ENCODE measurements at regions not wholly inside any gene's neighbourhood (a gene's known extent, or its start where the extent isn't known, plus 50 kb on each side); places are given as distances from the start of the nearest gene placed in this dataset.
A peak's percentile ranks its signal among the peaks of the same experiment; 100 is the strongest.
"Not testable (repeated sequence)": the region's sequence is repeated elsewhere in the genome, so short reads cannot be mapped to it uniquely, and the experiment has no call there.

DNA sequence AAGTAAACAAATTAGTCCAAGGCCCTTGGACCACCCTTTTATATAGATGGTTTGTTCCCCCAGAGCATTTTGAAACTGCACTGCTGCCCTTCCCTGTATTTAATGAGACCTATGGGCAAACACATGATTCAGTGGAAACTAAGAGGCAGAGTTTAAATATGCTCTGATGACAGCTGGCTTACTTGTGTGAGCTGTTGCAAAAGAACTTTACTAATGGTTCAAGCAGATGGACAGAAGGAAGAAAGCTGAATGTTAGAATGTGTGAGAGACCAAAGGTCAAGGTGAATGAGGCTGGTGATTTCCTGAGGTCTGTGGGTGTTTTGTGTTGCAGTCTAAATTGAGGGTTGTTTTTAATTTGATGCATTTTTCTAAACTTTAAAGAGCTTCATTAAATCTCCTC is 123.0 kb upstream of the CEP162 start:
- no peak for DNase-seq (ENCODE audit: low spot score)

DNA sequence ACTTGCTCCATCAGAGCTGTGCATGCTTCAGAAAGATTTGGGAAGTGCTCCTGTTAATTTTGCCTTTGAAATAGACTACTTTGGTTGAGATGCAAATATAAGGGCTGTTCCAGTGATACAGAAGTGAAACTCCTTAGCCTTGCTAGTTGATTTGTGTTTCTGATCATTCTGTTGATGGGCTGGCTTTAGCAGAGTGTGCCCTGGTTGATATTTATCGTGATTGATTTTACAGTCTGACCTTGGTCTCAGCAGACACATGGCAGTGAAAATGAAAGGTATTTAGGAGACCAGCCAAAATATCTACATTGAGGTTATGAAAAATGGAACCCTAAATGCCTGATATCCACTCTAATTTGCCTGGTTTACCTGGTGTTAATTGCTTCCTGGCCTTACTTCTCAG is 122.1 kb upstream of the CEP162 start:
- no peak for DNase-seq (ENCODE audit: low spot score)

DNA sequence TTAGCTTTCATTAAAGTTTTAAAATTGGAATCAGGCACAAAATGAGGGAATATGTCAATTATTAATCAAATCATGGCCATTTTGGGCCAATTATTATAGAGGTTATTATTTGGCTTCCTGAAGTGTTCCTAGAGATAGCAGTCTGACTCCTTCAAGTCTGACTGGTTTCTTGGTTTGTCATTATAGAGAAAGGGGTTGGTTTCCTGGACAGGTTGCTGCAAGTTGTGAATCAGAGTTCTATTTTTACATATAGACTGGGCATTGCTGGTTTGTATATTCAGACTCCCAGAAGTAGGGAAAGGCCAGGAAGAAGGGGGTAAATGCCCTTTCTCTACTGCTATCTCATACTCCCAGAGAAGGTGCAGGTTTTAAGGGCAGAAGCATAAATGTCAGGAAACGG is 121.4 kb upstream of the CEP162 start:
- no peak for DNase-seq (ENCODE audit: low spot score)

DNA sequence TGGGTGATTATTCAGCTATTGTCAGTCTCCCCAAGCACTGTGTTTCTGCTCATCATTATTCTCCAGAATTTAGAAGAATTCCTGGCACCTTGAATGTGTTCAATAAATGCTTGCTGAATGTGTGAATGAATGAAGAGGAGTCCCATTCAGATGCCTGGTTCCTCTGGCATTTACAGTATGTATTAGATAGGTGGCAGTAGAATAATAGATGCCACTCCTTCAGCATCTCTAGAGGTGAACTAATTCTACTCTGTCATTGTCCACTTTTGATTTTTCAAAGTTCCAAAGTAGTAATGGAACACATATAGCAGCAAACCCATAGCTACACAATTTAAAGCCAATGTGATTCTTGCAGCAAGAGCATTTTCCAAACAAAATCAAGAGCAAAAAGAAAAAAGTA is 118.9 kb upstream of the CEP162 start:
- no peak for DNase-seq (ENCODE audit: low spot score)

DNA sequence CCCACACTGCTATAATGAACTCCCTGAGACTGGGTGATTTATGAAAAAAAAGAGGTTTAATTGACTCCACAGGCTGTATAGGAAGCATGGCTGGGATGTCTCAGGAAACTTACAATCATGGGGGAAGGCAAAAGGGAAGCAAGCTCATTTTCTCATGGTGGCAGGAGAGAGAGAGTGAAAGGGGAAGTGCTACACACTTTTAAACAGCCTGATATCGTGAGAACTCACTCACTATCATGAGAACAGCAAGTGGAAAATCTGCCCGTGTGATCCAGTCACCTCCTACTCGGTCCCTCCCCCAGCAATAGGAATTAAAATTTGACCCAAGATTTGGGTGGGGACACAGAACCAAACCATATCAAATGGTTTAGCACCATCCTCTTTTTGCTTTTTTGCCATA is 116.6 kb upstream of the CEP162 start:
- DNase-seq (ENCODE audit: low spot score): no peak

DNA sequence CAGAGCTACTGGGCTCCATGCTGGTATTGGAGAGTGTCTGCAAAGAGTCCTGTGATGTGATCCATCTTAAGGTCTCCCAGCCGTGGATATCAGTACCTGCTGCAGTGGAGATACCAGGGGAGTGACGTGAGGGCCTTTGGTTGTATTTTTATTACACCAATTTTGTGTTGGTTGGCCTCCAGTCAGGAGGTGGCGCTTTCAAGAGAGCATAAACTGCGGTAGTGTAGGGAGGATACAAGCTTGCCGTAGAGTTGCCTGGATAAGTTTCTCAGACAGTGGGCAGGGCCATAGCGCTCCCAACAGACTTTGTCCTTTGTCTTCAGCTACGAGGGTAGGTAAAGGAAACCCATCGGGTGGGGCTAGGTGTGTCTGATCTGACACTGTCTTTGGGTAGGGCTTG is 113.0 kb upstream of the CEP162 start:
- DNase-seq (ENCODE audit: low spot score): no peak

DNA sequence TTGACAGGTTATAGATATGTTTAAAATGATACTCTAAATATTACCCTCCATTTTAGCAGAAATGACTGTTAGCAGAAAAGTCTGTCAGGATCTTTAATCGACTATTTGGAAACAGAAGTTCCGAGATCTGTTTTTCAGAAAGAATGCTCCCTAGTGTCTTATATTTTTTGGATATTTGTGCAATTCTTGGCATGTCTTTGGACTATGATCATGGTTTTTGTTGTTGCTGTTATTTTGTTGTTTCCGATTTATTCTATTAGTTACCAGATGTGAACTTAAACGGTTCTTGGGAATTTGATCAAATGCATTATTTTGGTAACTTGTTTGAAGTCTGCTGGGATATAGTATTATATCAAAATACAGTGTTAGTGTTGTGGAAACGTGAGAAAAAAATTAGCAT is 106.4 kb upstream of the CEP162 start:
- DNase-seq (ENCODE audit: low spot score): no peak

DNA sequence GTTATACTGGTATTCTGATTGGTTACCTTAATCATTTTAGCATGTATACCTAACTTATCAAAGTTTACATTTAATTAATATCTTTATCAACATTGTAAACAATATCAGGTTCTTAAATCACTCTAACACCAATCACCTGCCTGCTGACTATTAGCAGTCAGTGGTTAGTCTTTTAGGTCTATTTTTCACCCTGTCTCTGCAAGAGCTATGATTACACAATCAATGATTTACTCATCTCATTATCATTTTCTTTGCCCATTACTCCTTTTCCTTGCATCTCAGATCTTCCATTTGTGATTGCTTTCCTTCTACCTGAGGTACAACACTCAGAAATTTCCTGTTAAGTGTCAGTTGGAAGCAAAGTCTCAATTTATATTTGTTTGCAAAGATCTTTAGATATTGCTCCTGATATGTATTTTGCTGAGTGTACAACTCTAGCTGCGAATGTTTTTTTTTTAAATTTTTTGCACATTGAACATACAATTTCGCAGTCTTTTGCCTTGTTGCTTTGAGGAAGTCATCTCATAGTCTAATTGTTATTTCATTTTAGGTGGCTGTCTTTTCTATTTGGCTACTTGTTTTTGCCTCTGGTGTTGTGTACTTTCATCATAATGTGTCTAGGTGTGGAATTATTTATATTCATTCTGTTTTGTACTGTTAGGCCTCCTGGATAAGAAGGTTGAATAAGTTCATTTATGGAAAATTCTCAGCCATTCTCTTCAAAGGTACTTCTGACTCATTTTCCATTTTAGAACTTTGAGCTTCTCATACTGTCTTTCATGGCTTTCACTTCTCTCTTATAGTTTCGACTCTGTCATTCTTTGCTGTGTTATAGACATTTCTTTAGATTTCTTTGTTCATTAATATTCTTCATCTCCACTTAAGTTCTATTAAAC is 104.9 kb upstream of the CEP162 start:
- DNase-seq (ENCODE audit: low spot score): no peak

DNA sequence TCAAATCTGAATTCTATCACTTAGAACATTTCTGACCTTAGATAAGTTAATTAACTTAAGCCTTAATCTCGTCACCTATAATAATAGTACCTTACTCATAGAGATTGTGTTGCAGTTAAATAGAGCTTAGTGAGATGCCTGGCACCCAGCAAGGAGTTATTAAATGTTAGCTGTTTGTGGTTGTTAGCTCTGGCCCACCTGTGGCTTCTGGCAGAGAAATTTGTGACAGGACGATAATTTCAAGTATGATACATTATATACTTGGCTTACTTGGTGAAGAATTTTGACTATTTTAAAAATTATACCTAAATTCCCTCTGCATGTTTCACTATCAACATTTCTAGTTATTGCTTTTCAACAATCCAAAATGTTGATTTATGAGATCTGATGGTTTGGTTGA is 102.9 kb upstream of the CEP162 start:
- DNase-seq (ENCODE audit: low spot score): no peak

DNA sequence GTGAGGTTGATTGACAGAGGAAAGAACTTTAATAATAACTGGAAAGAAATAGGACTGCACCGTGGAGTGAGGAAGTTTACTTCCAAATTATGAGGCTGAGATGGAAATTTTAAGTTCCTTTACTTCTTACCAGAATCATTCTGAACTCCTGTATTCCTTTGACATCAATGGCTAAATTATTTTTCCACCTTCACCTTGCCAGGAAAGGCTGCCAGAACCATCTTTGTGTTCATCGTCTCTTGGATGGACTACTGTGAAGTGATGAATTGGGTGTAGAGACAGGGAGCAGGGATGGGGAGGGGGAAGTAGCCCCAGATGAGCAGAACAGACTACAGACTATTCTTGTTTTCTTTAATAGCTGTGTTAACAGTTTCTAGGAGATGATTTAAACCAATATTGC is 102.1 kb upstream of the CEP162 start:
- no peak for DNase-seq (ENCODE audit: low spot score)

DNA sequence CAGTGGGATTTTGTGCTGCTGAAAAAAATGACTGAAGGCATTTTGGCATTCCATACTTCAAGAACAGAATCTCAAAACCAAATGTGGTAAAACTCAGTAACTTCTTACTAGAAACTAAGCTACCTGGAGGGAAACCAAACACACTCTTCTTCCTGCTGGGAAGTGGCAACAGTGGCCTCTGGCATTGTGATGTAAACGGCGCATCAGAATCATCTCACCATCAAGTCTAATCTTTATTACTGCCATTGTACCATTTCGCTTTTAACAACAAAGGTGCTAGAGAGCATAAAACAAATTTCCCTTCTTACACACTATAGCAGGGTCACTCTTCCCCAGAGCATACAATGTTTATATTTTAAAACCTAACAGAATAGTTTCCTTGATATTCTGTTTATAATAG is 101.6 kb upstream of the CEP162 start:
- DNase-seq (ENCODE audit: low spot score): no peak

DNA sequence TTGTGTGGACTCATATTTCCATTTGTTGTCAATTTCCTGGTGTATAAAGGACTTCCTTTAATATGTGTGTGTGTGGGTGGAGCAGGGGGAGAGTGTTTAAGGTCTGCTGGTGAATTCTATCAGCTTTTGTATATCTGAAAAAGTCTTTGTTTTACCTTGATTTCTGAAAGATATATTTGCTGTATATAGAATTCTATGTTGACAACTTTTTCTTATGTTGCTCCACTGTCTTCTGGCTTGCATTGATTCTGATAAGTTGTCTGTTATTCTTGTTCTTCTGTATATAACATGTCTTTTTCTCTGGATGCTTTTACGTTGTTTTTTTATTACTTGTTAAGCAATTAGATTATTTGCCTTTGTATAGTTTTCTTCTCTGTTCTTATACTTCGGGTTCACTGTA is 90.0 kb upstream of the CEP162 start:
- no peak for DNase-seq (ENCODE audit: low spot score)

DNA sequence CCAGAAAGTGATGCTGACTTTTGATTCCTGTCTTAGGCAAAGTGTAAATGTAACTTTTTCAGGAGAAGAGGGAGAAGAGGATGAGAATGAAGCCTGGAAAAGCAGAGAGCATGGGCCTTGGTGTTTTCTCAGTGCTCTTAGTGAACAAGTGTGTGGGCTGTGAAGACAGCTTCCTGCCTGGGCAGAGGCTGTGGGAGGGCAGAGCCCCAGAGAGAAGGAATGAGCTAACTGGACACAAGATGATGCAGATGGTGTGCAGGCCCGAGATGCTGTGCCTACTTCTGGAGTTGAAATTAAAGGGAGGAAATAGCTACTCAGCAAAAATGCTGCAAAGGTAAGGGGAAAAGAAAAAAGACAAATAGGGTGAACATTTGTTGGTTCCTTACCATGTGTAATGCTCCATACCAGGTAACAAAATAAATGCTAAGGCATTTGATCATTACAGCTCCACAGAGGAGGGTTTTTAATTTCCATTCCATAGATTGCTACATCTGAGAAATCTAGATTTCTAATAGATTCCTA is 87.0 kb upstream of the CEP162 start:
- no peak for DNase-seq (ENCODE audit: low spot score)

DNA sequence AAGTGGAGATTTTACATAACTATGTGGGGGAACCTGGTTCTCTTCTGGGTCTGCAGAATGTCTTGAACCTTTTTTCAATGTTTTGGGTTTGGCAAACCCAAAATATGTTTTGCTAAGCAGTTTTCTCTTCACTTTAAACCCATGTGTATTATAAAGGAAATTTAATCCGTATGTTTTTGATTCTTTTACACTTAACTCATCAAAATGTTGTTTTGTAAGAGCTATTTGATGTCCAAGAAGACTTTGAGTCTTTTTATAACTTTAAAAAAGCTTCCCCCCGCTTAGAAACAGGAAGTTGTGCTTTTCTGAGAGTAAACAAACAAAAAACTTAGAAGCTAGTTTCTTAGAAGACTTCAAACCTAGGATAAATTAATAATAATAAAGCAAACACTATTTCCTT is 81.9 kb upstream of the CEP162 start:
- DNase-seq (ENCODE audit: low spot score): no peak

DNA sequence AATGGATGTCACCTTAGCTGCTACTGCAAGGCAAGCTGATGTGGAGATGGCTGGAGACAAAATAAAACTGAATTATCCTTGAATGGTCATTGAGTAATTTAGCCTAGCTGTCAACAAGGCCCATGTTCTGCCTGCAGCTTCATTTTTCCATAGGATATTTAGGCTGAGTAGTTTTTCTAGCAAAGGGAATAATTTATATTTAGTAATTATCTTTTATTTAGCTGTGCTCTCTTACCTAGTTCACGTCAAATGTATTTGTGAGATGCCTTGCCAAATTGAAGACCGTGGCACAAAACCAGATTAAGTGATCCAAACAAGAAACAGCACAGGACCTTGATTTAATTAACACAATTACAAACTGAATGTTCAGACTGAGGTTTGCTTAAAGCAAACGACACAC is 77.4 kb upstream of the CEP162 start:
- DNase-seq (ENCODE audit: low spot score): no peak

DNA sequence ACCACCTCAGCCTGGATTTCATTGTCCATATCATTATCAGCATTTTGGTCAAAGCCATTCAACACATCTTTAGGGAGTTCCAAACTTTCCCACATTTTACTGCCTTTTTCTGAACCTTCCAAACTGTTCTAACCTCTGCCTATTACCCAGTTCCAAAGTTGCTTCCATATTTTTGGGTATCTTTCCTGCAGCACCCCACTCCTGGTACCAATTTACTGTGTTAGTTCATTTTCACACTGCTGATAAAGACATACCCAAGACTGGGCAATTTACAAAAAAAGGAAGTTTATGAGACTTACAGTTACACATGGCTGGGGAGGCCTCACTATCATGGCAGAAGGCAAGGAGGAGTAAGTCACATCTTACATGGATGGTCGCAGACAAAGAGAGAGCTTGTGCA is 63.6 kb upstream of the CEP162 start:
- not testable (repeated sequence) for DNase-seq (ENCODE audit: low spot score)

DNA sequence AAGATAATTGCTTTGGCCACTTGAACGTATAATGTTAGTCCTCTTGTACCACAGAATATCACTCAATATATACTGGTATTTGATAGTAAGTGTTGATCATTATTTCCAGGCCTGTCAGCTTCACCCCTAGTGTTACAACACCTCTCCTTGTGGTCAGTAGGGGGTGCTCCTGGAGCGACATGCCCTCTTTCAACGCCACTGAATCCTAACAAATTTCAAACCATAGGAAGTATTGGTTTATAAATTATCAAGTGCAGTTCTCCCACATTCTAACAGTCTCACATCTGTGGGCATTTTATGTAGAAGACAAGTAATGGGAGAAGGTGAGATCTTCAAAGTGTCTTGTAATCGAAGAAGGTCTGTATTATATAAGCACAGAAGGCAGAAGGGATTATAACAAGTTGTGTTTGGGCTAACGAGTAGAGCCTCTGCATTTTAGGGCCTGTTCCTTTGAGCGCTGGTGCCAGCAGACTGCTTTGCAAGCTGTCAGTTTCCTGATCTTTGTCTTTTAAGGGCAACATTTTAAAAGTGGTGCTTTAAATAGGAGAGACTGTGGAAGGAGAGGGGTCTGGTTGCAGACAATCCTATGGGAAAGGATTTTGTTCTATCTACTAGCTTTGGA is 57.1 kb upstream of the CEP162 start:
- peak; percentile 21 for DNase-seq (ENCODE audit: low spot score)

DNA sequence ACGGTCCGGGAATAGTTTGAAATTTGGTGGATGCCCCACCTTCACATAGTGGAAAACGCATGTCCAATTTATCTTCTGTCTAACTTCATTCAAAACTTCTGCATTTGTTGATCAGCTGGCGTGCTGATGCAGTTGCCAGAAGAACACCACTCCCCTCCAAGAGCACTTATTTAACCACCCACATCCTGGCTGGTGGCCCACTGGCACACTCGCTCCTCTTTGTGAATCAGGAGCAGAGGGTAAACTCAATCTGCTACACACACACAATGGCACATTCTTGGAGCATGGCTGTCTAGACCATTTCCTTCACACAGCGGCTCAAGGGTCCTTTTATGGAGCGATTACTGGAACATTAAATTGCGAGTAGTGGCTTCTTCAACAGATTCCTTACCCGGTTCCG is 55.1 kb upstream of the CEP162 start:
- no peak for DNase-seq (ENCODE audit: low spot score)

DNA sequence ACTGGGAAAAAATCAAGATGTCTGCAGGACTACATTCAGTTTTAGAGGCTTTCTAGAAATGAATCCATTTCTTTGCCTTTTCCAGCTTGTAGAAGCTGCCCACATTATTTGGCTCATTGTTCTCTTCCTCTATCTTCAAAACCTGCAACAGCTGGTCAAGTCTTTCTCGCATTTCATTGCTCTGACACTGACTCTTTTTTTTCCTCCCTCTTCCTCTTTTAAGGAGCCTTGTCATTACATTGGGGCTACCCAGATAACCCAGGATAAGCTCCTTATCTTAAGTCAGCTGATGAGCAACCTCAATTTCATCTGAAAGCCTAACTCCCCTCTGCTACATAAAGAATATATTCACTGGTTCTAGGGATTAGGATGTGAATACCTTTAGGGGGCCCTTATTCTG is 53.2 kb upstream of the CEP162 start:
- no peak for DNase-seq (ENCODE audit: low spot score)

DNA sequence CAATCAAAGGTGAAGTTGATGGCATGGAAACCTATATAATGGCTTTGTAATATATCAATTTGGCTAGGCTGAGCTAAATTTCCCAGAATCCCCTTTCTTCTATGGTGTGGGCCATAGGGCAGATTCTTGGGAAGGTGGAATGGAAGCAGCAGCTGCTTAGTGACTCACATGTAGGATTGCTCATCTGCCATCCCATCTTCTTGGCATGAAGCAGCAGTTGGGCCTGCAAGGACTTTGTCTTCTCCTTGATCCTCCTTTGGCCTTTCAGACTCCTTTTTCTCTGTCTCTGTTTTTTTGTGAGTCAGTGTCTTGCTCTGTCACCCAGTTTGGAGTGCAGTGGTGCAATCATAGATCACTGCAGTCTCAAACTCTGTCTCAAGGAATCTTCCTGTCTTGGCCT is 52.6 kb upstream of the CEP162 start:
- no peak for DNase-seq (ENCODE audit: low spot score)

DNA sequence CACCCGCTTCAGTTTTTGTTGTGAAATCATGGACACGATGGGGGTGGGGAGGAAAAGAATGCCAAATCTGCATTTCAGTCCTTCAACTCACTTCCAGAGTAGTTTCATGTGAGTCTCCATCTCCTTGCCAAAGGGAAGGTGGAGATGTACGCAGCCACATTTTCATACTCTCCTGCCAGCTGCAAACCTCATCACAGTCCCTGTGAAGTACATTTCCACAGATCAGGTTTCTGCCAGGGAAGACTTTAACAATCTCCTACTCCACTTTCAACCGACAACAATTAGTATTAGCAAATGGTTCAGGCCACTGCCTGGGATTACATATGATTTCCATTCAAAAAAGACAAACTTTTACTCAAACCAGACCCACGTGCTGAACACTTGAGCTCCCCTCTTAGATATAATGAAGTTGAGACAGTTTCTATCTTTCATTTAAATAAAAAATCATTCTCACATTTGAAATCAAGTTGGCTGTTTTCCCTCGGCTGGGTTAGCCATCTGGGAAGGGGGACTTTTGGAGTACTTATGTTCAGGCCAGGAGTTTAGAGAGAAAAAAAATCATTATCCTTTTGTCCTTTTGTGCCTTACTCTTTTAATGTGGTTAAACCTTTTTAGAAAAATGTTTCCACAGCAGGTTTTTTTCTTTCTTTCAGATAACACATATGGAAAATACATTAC is 51.0 kb upstream of the CEP162 start:
- DNase-seq (ENCODE audit: low spot score): no peak

All from NAMALWA (cell line).